GM23248 (cell line): ENCODE measurements at regions not wholly inside any gene's neighbourhood (a gene's known extent, or its start where the extent isn't known, plus 50 kb on each side); places are given as distances from the start of the nearest gene placed in this dataset.

Source experiments
- EZH2 ChIP-seq: fragments of 200-600 bp; sonication (generic); IDR thresholded peaks from 2 replicates; pipeline ENCODE4 v1.6.1; 2018; ENCODE audit warnings: antibody characterized with exemption, mild to moderate bottlenecking; ENCODE audit not compliant: insufficient read depth, poor library complexity, severe bottlenecking
- EZH2phosphoT487 ChIP-seq: fragments of 200-600 bp; sonication (generic); IDR thresholded peaks from 2 replicates; pipeline ENCODE4 v1.6.1; 2018; ENCODE audit warnings: antibody characterized with exemption, moderate library complexity, mild to moderate bottlenecking, low read depth; ENCODE audit not compliant: insufficient read depth

- TF ChIP-seq EZH2phosphoT487 (no peak), EZH2 (no peak)
Measured at GRCh38 chr6:122931916-122932315, 64.1 kb upstream of the CLVS2 start.
